ENCODE measurements at regions not wholly inside any gene's neighbourhood (a gene's known extent, or its start where the extent isn't known, plus 50 kb on each side); places are given as distances from the start of the nearest gene placed in this dataset.

- no peak for DNase-seq (ENCODE audit: low spot score)
- TF ChIP-seq CTCF (IDR thresholded peaks at IDR 0.05; ENCODE audit: extremely low read depth, insufficient read depth, missing control alignments), result no peak
- in situ Hi-C loops (cut with MboI; ENCODE audit: low pct_unique_long_range_greater_than_20kb, low sequenced_read_pairs, unreplicated experiment), result no loop called here
Measured at GRCh38 chr2:147017951-147018645, 826.7 kb upstream of the ACVR2A start.

DNA sequence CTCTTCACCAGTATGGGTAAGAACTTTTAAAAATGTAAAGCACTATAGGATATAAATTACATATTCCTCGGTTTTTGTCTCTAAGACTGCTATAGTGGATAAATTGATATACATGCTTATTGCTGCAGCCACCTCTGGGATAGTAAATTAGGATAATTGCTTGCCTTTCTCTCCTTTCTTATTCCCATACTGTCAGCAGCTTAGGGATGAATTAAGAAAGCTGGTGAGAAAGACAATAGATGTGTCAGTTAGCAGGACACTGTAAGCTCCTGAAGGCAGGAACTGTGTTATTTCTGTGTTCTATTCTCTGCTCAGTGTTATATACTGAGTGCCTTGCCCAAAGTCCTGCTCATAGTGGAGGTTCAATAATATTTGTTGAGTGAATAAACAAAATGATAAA, 828.6 kb upstream of the ACVR2A start:
- no peak for DNase-seq (ENCODE audit: low spot score)
- in situ Hi-C loops (cut with MboI; ENCODE audit: low pct_unique_long_range_greater_than_20kb, low sequenced_read_pairs, unreplicated experiment), result no loop called here
- no peak for TF ChIP-seq CTCF (IDR thresholded peaks at IDR 0.05; ENCODE audit: extremely low read depth, insufficient read depth, missing control alignments)

DNA sequence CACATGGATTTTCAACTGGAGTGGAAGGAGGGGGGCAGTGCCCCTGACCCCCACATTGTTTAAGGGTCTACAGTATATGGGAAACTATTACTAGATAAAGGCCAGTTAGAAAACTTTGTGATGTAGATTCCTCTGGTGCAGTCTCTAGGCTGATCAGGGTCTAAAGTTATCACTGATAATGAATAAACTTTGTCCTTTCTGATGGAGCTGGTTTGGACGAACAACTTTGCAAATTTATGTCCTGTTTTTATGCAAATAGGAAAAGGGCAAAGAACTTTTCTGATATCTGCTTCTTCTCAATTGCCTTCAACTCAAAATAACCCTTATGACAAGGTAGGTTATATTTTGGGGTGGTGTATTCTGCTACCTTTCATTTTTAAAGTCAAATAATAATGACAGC, 829.2 kb upstream of the ACVR2A start:
- DNase-seq (ENCODE audit: low spot score), result no peak
- in situ Hi-C loops (cut with MboI; ENCODE audit: low pct_unique_long_range_greater_than_20kb, low sequenced_read_pairs, unreplicated experiment), result no loop called here
- TF ChIP-seq CTCF (IDR thresholded peaks at IDR 0.05; ENCODE audit: extremely low read depth, insufficient read depth, missing control alignments), result no peak

DNA sequence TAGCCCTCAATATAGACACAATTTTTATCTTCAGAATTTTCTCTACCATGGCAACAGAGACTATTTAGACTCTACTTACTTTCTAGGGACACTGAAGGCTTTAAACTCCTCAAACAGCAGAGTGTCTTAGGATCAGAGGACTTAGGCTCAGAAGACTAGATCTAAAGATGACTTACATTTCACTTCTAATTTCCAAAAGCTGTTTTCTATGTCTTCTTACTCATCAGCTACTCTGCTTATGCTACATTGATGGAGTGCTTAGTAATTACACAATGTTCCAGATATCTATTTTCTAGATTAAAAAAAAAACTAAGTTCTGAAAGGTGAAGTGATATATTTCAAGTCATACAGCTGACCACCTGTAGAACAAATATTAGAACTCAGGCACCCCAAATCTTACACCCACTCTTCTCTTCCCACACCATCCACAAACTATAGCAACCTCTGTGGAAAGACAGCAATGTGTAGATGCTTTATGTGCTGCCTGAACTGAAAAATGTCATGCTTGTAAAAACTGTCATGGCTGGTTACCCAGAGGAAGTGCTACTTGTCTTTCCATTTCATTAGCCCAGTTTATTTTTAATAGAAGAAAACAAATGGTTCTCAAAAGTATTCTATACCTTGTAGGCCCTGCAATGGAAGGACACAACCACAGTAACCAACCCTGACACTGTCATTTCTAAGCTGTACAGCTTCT, 831.0 kb upstream of the ACVR2A start:
- DNase-seq (ENCODE audit: low spot score), result no peak
- TF ChIP-seq CTCF (IDR thresholded peaks at IDR 0.05; ENCODE audit: extremely low read depth, insufficient read depth, missing control alignments), result no peak
- in situ Hi-C loops (cut with MboI; ENCODE audit: low pct_unique_long_range_greater_than_20kb, low sequenced_read_pairs, unreplicated experiment), result no loop called here

DNA sequence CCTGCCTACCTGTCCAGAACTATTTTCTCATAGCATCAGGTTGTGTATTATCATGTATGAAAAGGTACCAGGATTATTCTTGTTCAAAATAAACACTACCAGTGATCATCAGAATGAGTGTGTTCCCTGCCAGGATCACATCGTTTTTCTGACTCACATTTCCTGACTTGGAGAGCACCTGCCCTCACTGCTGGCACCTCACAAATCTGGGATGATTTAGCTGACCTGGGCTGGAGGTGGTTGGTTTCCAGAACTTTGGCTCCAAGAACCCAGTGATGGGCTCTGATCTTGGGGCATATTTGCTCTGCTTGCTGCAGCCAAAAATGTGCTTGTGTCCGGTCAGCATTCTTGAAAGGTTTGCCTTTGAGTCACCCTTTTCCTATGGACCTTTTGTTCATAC, 836.3 kb upstream of the ACVR2A start:
- in situ Hi-C loops (cut with MboI; ENCODE audit: low pct_unique_long_range_greater_than_20kb, low sequenced_read_pairs, unreplicated experiment), result no loop called here
- no peak for DNase-seq (ENCODE audit: low spot score)
- TF ChIP-seq CTCF (IDR thresholded peaks at IDR 0.05; ENCODE audit: extremely low read depth, insufficient read depth, missing control alignments), result no peak

GRCh38 chr2:147006736-147007141, 838.1 kb upstream of the ACVR2A start:
- TF ChIP-seq CTCF (IDR thresholded peaks at IDR 0.05; ENCODE audit: extremely low read depth, insufficient read depth, missing control alignments), result no peak
- in situ Hi-C loops (cut with MboI; ENCODE audit: low pct_unique_long_range_greater_than_20kb, low sequenced_read_pairs, unreplicated experiment), result no loop called here
- DNase-seq (ENCODE audit: low spot score), result no peak

All from GM13977 (cell line).